ENCODE measurements at regions not wholly inside any gene's neighbourhood (a gene's known extent, or its start where the extent isn't known, plus 50 kb on each side); places are given as distances from the start of the nearest gene placed in this dataset.

- H3K4me3 ChIP-seq: peak overlapping the region; percentile 72
- peaks cover 4% of the 10 kb centered on the region for H3K9me3 ChIP-seq
- no peak overlapping the region for H3K27ac ChIP-seq
- TF ChIP-seq CTCF (IDR thresholded peaks at IDR 0.05): no peak
- ATAC-seq (ENCODE audit: insufficient number of reproducible peaks, low FRiP score, low read depth) (no peak), DNase-seq (ENCODE audit: low spot score) (no peak)
- peaks cover 3 to 41% of the 10 kb centered on the region in 2 donors for H3K4me1 ChIP-seq (ENCODE audit: control insufficient read depth in 1 of 2, low read depth in 2 of 2)
- no peaks in the 10 kb centered on the region for H3K36me3 ChIP-seq
- no peaks in the 10 kb centered on the region for H3K27me3 ChIP-seq (replicated peaks; ENCODE audit: insufficient read depth)
Observed at GRCh38 chr22:48575618-48576332, 1251.9 kb downstream of the BRD1 start.

- no peaks in the 10 kb centered on the region for H3K36me3 ChIP-seq
- H3K4me1 ChIP-seq (ENCODE audit: control insufficient read depth in 1 of 2, low read depth in 2 of 2): peaks cover 3 to 33% of the 10 kb centered on the region in 2 donors
- DNase-seq (ENCODE audit: low spot score): no peak
- no peaks in the 10 kb centered on the region for H3K27me3 ChIP-seq (replicated peaks; ENCODE audit: insufficient read depth)
- H3K27ac ChIP-seq: no peak overlapping the region
- no peak for ATAC-seq (ENCODE audit: insufficient number of reproducible peaks, low FRiP score, low read depth)
- peaks cover 4% of the 10 kb centered on the region for H3K9me3 ChIP-seq
- TF ChIP-seq CTCF (IDR thresholded peaks at IDR 0.05): peak; percentile 46
- H3K4me3 ChIP-seq: no peak overlapping the region
Observed at GRCh38 chr22:48574776-48575617, 1252.7 kb downstream of the BRD1 start.

GRCh38 chr22:48573766-48574165, 1253.9 kb downstream of the BRD1 start:
- no peak for TF ChIP-seq CTCF (IDR thresholded peaks at IDR 0.05)
- ATAC-seq (ENCODE audit: insufficient number of reproducible peaks, low FRiP score, low read depth): no peak
- Histone ChIP-seq H3K4me1 (ENCODE audit: control insufficient read depth in 1 of 2, low read depth in 2 of 2) (peaks cover 0 to 23% of the 10 kb centered on the region in 2 donors), H3K4me3 (no peak overlapping the region), H3K27me3 (replicated peaks; ENCODE audit: insufficient read depth) (no peaks in the 10 kb centered on the region), H3K27ac (no peak overlapping the region), H3K36me3 (no peaks in the 10 kb centered on the region), H3K9me3 (peaks cover 4% of the 10 kb centered on the region)
- DNase-seq (ENCODE audit: low spot score): no peak

GRCh38 chr22:48572951-48573350, 1254.7 kb downstream of the BRD1 start:
- ATAC-seq (ENCODE audit: insufficient number of reproducible peaks, low FRiP score, low read depth) (no peak), DNase-seq (ENCODE audit: low spot score) (no peak)
- Histone ChIP-seq H3K4me1 (ENCODE audit: control insufficient read depth in 1 of 2, low read depth in 2 of 2) (peaks cover 0 to 15% of the 10 kb centered on the region in 2 donors), H3K27ac (no peak overlapping the region), H3K4me3 (no peak overlapping the region), H3K27me3 (replicated peaks; ENCODE audit: insufficient read depth) (no peaks in the 10 kb centered on the region), H3K36me3 (no peaks in the 10 kb centered on the region), H3K9me3 (peaks cover 4% of the 10 kb centered on the region)
- TF ChIP-seq CTCF (IDR thresholded peaks at IDR 0.05): no peak

- TF ChIP-seq CTCF (IDR thresholded peaks at IDR 0.05): no peak
- H3K27me3 ChIP-seq (replicated peaks; ENCODE audit: insufficient read depth): no peaks in the 10 kb centered on the region
Observed at GRCh38 chr22:48570912-48571311, 1256.8 kb downstream of the BRD1 start.

More at GRCh38 chr22:48570912-48571311, 1256.8 kb downstream of the BRD1 start:
- Histone ChIP-seq H3K9me3 (peaks cover 4% of the 10 kb centered on the region), H3K36me3 (no peaks in the 10 kb centered on the region), H3K4me1 (ENCODE audit: control insufficient read depth in 1 of 2, low read depth in 2 of 2) (no peaks in the 10 kb centered on the region), H3K27ac (no peak overlapping the region), H3K4me3 (no peak overlapping the region)
- DNase-seq (ENCODE audit: low spot score) (no peak), ATAC-seq (ENCODE audit: insufficient number of reproducible peaks, low FRiP score, low read depth) (no peak)
